ENCODE measurements at regions not wholly inside any gene's neighbourhood (a gene's known extent, or its start where the extent isn't known, plus 50 kb on each side); places are given as distances from the start of the nearest gene placed in this dataset.

DNA sequence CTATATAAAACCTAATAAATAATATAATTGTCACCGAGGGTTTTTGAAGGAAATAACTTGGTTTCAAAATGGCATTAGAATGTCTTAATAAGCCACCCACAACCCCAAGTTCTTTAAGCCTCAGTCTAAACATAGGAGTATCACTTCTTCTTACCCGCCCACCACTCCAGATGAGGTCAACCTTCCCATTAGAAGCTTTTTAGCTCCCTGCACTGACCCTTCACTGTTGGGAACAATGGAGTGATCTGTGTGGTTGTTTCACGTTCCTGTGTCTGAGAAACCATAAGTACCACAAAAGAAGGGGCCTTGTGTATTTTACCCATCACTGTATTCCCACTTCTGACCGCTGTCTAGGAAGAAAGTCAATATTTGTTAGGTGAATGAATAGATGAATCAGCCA, 326.3 kb upstream of the ZNF521 start:
- Mint-ChIP-seq H3K27me3 (no peaks in the 10 kb centered on the region), H3K36me3 (no peaks in the 10 kb centered on the region), H3K9me3 (no peaks in the 10 kb centered on the region), H3K27ac (no peak overlapping the region), H3K4me1 (no peaks in the 10 kb centered on the region), H3K4me3 (no peak overlapping the region)
- no peak for DNase-seq

DNA sequence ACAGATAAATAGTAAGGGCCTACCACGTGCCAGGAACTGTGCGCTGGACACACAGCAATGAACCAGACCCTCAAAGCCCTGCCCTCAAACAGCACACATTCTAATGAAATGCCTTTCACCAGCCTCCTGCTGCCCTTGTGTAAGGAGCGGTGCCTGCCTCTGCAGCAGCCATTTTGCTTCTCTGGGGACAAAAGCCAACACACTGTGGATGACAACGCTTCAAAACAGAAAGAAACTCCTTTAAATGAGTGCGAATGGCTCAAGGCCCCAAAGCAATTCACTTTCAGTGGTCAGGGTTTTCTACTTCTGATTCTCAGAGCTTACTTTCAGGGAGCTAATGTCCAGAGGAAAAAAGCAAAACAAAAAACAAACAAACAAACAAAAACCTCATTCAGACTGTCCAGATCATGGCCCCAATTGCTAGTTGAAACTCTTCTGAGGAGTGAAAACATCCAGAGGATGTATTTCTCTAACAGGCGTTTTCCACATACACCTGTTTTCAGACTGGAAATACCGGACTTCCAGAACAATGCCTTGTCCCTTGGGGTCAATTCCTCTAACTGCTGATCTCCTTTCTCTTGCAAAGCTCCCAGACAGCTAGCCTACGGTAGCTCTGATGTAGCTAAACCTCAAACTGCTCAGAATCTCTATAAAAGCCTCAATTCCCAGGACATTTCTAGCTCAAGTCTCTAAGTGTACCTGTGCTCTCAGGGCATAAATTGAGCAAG, 323.3 kb upstream of the ZNF521 start:
- Mint-ChIP-seq H3K27me3 (no peaks in the 10 kb centered on the region), H3K4me3 (no peak overlapping the region), H3K36me3 (no peaks in the 10 kb centered on the region), H3K9me3 (no peaks in the 10 kb centered on the region), H3K4me1 (no peaks in the 10 kb centered on the region), H3K27ac (no peak overlapping the region)
- no peak for DNase-seq

DNA sequence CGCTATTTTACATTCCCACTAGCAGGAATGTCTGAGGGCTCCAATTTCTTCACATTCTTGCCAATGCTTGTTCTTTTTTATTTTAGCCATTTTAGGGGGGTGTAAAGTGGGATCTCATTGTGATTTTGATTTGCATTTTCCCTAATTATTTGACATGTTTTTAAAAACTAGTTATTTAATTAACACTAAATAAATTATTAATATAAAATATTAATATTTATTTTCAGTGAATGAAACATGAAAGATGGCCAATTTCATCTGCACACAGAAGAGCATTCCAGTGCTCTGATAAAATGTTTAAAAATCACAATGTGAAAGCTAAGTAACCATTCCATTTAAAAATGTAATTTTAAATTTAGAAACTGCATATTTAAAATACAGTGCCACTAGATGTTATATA, 322.2 kb upstream of the ZNF521 start:
- Mint-ChIP-seq H3K36me3 (no peaks in the 10 kb centered on the region), H3K4me1 (no peaks in the 10 kb centered on the region), H3K4me3 (no peak overlapping the region), H3K9me3 (peaks cover 4% of the 10 kb centered on the region), H3K27me3 (no peaks in the 10 kb centered on the region), H3K27ac (no peak overlapping the region)
- no peak for DNase-seq

DNA sequence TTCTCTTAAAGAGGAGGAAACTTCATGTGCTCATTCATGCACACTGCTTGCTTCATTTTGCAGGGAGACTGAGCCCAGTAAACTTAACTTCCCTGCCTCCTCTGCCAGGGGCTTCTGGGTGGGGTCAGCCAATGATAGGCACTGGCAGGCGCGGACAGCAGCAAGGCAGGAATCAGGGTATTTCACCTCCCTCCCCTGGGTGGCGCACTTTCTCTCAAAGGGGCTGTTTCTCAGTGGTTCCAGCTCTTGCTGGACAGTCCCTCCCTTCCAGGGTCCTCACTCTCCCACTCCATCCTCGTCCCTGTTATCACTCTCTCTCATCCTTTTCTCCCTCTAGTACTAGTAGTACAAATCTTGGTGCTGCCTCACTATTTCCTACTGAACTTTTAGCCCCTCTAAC, 320.5 kb upstream of the ZNF521 start:
- H3K4me3 Mint-ChIP-seq = no peak overlapping the region
- DNase-seq = no peak
- no peak overlapping the region for H3K27ac Mint-ChIP-seq
- H3K27me3 Mint-ChIP-seq = no peaks in the 10 kb centered on the region
- no peaks in the 10 kb centered on the region for H3K36me3 Mint-ChIP-seq
- H3K9me3 Mint-ChIP-seq = peaks cover 4% of the 10 kb centered on the region
- no peaks in the 10 kb centered on the region for H3K4me1 Mint-ChIP-seq

DNA sequence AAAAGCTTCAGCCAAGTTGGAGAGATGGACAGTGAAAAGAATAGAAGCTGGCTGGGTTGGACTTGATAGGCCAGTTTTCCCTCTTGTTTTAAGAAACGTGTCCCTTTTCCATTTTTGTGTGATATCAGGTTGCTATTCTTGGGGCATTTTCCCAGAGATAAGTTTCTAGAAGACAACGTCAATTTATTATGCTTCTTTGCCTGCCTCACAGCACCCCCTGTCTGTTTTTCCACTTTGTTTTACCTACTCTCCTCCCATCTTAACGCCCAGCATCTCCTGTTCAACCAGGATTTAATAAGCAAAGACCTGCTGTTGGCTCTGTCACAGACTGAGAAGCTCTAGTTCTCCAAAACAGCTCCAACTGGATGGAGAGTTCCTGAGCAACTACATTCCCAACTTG, 317.8 kb upstream of the ZNF521 start:
- Mint-ChIP-seq H3K36me3 (no peaks in the 10 kb centered on the region), H3K4me1 (no peaks in the 10 kb centered on the region), H3K9me3 (peaks cover 4% of the 10 kb centered on the region), H3K27ac (no peak overlapping the region), H3K27me3 (no peaks in the 10 kb centered on the region), H3K4me3 (no peak overlapping the region)
- DNase-seq = no peak

DNA sequence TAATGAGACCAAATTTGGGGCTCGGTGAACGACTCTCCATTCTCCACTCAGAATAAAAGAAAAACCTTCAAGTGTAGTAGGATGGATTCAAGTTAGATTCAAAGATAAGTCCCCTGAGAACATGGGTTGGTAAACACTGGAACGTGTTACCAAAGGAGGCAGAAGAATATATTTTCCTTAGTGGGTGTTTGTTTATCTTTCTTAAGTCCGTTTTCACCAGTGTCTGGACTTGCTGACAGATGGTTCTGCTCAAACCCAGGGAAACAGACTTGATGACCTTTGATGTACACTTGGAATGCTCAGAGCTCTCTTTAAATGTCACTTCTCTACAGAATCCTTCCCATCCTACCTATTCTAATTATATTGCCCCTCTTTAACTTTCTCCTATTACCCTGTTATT, 310.3 kb upstream of the ZNF521 start:
- Mint-ChIP-seq H3K9me3 (no peaks in the 10 kb centered on the region), H3K4me3 (no peak overlapping the region)
- DNase-seq = no peak

DNA sequence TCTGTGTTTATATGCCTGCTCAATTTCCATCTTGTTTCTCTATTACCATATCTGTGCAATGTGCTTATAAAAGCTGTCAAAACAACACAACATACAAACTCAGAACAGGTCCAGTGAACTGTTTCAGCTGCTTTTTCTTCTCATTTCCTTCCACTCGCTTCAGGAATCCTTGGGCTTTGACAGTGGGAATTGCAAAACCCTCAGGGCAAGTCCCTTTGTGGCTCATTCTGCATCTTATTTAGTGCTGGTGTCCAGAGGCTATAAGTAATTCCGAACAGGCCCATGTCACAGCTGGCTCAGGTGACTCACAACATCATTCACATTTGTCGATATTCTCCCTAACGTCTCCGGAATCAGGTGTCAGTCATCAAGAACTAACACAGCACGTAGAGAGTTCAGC, 309.9 kb upstream of the ZNF521 start:
- Mint-ChIP-seq H3K27ac (no peak overlapping the region), H3K36me3 (no peaks in the 10 kb centered on the region), H3K4me1 (no peaks in the 10 kb centered on the region)

More for the DNA sequence above, 310.3 kb upstream of the ZNF521 start:
- Mint-ChIP-seq H3K36me3 (no peaks in the 10 kb centered on the region), H3K27ac (no peak overlapping the region), H3K4me1 (no peaks in the 10 kb centered on the region), H3K27me3 (no peaks in the 10 kb centered on the region)

DNA sequence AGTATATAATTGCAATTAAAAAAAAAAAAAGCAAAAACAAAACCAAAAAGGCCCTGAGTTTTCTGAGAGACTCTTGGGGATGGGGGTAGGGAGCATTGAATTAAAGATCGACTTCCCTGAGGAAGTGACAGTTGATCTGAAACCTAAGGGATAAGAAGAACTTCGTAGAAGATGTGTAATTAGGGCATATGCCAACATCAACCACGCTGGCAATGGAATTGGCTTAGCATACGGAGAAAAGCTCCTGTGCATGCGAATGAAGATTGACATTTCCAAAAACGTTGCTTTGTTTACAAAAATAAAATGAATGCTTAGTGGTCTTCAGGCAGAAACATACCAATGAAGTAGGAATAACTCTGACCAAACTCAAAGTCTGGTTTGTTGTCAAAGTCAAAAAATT, 307.6 kb upstream of the ZNF521 start:
- Mint-ChIP-seq H3K27me3 (no peaks in the 10 kb centered on the region), H3K36me3 (no peaks in the 10 kb centered on the region), H3K4me3 (no peak overlapping the region), H3K9me3 (no peaks in the 10 kb centered on the region), H3K4me1 (no peaks in the 10 kb centered on the region), H3K27ac (no peak overlapping the region)
- DNase-seq = no peak

More for the DNA sequence above, 309.9 kb upstream of the ZNF521 start:
- Mint-ChIP-seq H3K4me3 (no peak overlapping the region), H3K27me3 (no peaks in the 10 kb centered on the region), H3K9me3 (no peaks in the 10 kb centered on the region)
- no peak for DNase-seq

DNA sequence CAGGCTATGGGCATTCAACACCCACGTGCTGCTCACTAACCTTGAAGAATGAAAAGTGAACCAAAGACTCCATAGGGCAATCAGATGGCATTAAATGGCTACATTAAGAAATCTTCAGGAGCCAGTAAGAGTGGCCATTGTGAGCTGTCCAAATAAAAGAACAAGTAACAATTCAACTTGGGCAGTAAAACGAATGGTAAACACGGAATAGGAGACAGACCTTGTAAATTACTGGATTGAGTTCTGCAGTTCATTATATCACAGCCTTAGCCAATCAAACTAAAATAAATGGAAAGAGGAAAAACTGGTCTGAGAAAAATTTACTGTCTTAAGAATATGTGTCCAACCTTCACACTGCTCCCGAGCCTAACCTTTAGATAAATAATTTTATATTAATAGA, 306.5 kb upstream of the ZNF521 start:
- no peaks in the 10 kb centered on the region for H3K27me3 Mint-ChIP-seq
- no peak overlapping the region for H3K27ac Mint-ChIP-seq
- no peaks in the 10 kb centered on the region for H3K4me1 Mint-ChIP-seq
- DNase-seq = no peak
- no peaks in the 10 kb centered on the region for H3K9me3 Mint-ChIP-seq
- H3K36me3 Mint-ChIP-seq = no peaks in the 10 kb centered on the region
- no peak overlapping the region for H3K4me3 Mint-ChIP-seq

DNA sequence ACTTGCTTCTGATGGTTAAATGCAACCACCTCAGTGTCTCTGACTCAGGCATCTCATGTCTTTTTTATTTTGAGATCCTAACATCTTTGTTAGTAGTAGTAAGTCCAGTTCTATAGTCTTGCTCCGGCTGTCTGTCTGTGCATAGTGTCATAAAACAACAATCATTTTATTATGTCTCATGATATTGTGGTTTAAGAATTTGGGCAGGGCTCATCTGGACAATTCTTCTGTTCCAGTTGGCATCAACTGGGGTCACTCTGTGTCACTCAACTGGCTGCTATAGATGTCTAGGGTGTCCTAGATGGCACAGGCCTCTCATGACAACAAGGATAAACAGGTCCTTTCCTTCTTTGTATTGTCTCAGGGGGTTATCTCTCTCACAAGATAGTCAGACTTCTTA, 299.6 kb upstream of the ZNF521 start:
- Mint-ChIP-seq H3K4me1 (no peaks in the 10 kb centered on the region), H3K9me3 (no peaks in the 10 kb centered on the region), H3K27ac (no peak overlapping the region), H3K36me3 (no peaks in the 10 kb centered on the region), H3K4me3 (no peak overlapping the region), H3K27me3 (no peaks in the 10 kb centered on the region)
- DNase-seq = no peak

DNA sequence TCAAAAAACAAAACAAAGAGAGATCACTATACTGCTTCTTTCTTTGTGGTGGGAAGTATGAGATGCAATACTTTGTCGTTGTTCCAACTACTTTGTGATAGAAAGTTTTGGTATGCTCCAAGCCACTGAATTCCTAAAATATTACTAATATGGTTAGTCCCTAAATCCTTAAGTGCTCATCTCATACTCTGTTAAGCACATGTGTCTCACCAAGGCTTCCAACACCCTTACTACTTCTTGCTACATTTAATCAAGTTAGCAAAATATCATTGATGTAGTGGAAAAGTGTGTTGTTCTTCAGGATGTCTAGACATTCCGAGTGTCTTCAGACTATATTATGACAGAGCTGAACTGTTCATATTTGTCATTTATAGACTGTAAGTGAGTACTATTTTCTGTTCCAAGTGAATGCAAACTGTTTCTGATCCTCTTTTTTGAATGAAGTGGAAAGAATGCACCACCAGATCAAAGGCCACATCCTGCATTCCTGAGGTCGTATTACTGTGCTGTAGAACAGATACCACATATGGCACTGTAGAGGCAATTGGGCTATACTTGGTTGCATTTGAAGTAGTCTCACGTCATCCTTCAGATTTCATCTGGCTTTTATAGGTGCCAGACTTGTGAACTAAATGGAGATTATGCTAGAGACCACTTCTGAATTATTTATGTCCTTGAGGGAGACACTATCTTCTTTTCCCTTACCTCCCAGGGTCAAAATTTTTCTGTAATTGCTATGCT, 298.4 kb upstream of the ZNF521 start:
- Mint-ChIP-seq H3K4me1 (no peaks in the 10 kb centered on the region), H3K27ac (no peak overlapping the region), H3K36me3 (no peaks in the 10 kb centered on the region), H3K4me3 (no peak overlapping the region), H3K9me3 (no peaks in the 10 kb centered on the region), H3K27me3 (no peaks in the 10 kb centered on the region)
- DNase-seq = no peak

DNA sequence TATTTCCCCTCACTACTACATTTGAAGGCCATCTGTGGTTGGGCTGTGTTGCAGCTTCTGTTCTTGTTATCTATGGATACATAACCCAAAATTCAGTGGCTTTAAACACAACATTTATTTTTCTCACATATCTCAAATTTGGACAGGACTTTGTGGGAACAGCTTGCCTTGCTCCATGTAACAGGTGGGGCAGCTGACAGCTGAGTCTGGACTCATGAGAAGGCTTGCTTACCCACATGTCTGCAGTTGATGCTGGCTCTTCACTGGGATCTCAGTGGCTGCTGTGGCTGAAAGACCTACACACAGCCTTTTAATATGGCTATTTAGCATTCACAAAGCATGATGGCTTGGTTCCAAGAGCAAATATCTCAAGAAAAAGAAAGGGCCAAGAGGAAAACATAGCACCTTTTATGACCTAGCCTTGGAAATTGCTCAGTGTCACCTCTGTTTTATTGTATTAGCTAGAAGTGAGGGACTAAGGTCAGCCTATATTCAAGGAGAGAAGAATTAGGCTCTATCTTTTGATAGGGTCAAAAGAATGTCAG, 296.8 kb upstream of the ZNF521 start:
- Mint-ChIP-seq H3K27ac (no peak overlapping the region), H3K36me3 (no peaks in the 10 kb centered on the region), H3K4me1 (no peaks in the 10 kb centered on the region), H3K9me3 (no peaks in the 10 kb centered on the region), H3K4me3 (no peak overlapping the region), H3K27me3 (no peaks in the 10 kb centered on the region)
- DNase-seq = no peak

DNA sequence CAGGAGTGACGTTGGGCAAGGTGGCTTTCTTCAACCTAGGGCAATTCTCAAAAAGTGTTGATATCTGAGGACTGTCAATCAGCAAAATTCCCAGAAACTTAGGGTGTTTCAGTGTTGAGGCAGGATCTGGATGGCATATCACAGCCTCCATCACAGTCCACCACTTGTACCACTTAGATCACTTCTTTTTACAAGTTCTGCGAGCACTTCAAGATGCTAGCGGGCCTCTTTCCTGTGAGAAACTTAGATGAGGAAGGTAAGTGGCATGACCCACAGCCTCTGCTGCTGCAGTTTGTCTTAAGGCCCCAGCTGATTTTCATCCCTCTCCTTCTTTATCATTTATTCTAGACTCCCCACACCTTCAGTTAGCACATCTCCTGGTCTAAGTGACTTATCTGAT, 295.4 kb upstream of the ZNF521 start:
- no peaks in the 10 kb centered on the region for H3K9me3 Mint-ChIP-seq
- no peak overlapping the region for H3K4me3 Mint-ChIP-seq
- H3K4me1 Mint-ChIP-seq = no peaks in the 10 kb centered on the region
- H3K27ac Mint-ChIP-seq = no peak overlapping the region
- H3K36me3 Mint-ChIP-seq = no peaks in the 10 kb centered on the region
- DNase-seq = no peak
- H3K27me3 Mint-ChIP-seq = no peaks in the 10 kb centered on the region

DNA sequence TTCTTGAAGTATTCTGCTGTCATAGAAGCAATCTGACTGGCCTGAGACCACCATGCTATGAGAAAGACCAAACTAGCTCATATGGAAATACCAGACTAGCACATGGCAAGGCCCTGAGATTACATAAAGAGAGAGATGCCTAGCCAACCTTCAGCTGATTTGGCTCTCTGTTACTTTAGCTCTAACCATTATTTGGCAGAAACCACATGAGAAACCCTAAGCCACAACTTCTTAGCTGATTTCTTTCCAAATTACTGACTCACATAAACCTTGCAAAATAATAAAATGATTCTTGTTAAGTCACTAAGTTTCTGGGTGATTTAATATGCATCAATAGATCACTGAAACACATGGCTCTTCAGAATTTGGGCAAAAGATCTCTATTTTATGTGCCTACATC, 295.0 kb upstream of the ZNF521 start:
- DNase-seq = no peak
- Mint-ChIP-seq H3K9me3 (no peaks in the 10 kb centered on the region), H3K27me3 (no peaks in the 10 kb centered on the region), H3K36me3 (no peaks in the 10 kb centered on the region), H3K4me3 (no peak overlapping the region), H3K4me1 (no peaks in the 10 kb centered on the region), H3K27ac (no peak overlapping the region)

DNA sequence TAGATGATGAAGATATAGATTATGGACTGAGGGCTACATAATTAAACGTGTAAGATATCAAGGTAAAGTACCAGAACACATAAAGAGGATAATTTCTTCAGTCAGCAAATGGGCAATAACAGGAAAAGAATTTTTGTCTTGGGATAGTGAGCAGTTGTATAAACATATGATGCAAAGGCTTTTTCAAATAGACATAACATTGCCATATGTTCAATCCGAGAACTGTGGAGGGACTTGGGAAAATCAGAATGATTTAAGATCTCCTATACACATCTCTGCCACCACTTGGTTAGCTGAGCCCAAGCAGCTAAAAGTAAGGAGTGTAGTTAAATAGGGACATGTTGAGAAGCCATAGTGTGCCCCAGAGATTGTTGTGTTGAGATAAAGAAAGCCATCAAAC, 287.6 kb upstream of the ZNF521 start:
- no peaks in the 10 kb centered on the region for H3K9me3 Mint-ChIP-seq
- no peaks in the 10 kb centered on the region for H3K27me3 Mint-ChIP-seq
- no peak overlapping the region for H3K27ac Mint-ChIP-seq
- no peak overlapping the region for H3K4me3 Mint-ChIP-seq
- H3K4me1 Mint-ChIP-seq = no peaks in the 10 kb centered on the region
- no peak for DNase-seq
- H3K36me3 Mint-ChIP-seq = no peaks in the 10 kb centered on the region

DNA sequence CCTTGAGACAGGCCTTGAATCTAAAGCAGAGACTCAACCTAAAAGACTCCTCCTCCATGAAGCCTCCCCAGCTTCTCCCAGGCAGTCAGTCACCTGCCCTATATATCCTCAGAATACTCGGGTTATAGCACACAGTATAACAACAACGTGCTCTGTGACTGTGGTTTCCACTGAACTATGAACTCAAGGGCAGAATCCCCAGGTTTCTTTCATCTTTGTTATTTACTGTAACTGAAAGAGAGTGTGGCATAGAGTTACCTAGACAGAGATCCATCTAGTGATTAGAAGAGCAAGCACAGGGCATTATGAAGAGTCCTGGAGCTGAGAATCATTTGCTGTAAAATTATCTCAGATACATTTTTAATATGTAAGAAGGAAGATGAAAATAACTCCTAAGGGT, 281.6 kb upstream of the ZNF521 start:
- Mint-ChIP-seq H3K9me3 (peaks cover 3% of the 10 kb centered on the region), H3K4me1 (no peaks in the 10 kb centered on the region), H3K27ac (no peak overlapping the region), H3K36me3 (no peaks in the 10 kb centered on the region), H3K4me3 (no peak overlapping the region), H3K27me3 (peaks cover 3% of the 10 kb centered on the region)
- DNase-seq = no peak

Measured in activated naive CD8-positive, alpha-beta T cell treated with anti-CD3 and anti-CD28 coated beads for 36 hours (primary cell).